HepG2 (cell line): ENCODE measurements at regions not wholly inside any gene's neighbourhood (a gene's known extent, or its start where the extent isn't known, plus 50 kb on each side); places are given as distances from the start of the nearest gene placed in this dataset.

Source experiments
- ATAC-seq: fragments of 200-7000 bp; cut with Tn5 transposase; 3 replicates; pipeline ENCODE4 v1.9.1; 2020; ENCODE audit warnings: mild to moderate bottlenecking, moderate library complexity
- BruUV-seq: library from RNA; stranded (reverse); fragments of 400-500 nt; replicated peaks from 2 replicates; lab custom pipeline; 2021; lab: Mats Ljungman, UMichigan
- CTCF ChIA-PET: fragments of 300-600 bp; formaldehyde crosslinking; extraction: SDS; loops from one replicate; lab custom pipeline; 2021; ENCODE audit warnings: low total read pairs, inconsistent platforms, low intra/inter-chr PET ratio; lab: Yijun Ruan, JAX
- POLR2A ChIA-PET: fragments of 350-600 bp; sonication (Branson Sonifier 250); formaldehyde crosslinking; loops from one replicate; lab custom pipeline; 2020; ENCODE audit warnings: antibody characterized with exemption, inconsistent platforms; lab: Yijun Ruan, JAX
- DNase-seq: peaks from one replicate; pipeline ENCODE4 v3.0.0-alpha.2; 2015; ENCODE audit warnings: low spot score
- FAIRE-seq: peaks from 3 replicates; lab custom pipeline; 2011; peaks lifted over from hg19 to GRCh38; lab: Jason Lieb, UNC
- H2AFZ ChIP-seq: one replicate; pipeline ENCODE4 v1.6.1; 2011; ENCODE audit warnings: low read length, inconsistent platforms
- H3K27ac ChIP-seq: fragments of 300-600 bp; 3 replicates; pipeline ENCODE4 v1.8.0; 2011; ENCODE audit warnings: mixed run types, mild to moderate bottlenecking, mixed read lengths, low read length, inconsistent platforms; ENCODE audit not compliant: insufficient read depth; ENCODE audit errors: extremely low read length
- H3K27me3 ChIP-seq, 2 experiments: fragments of 200-600 bp in 1 of 2; 2 replicates in 1 of 2; 3 replicates in 1 of 2; pipeline versions ENCODE4 v1.6.0 to v1.8.0; 2011; ENCODE audit warnings: low read length in 2 of 2, mild to moderate bottlenecking in 2 of 2, moderate library complexity in 2 of 2, inconsistent platforms in 1 of 2; ENCODE audit not compliant: insufficient read depth in 2 of 2, control insufficient read depth in 1 of 2
- H3K36me3 ChIP-seq, 2 experiments: fragments of 200-600 bp in 1 of 2; replicated peaks in 1 of 2; 2 replicates in 1 of 2; 3 replicates in 1 of 2; pipeline versions ENCODE4 v1.5.1 to v1.8.0; 2011; ENCODE audit warnings: low read length in 2 of 2, inconsistent platforms in 1 of 2; ENCODE audit not compliant: insufficient read depth in 2 of 2, control insufficient read depth in 1 of 2
- H3K4me1 ChIP-seq: 2 replicates; pipeline ENCODE4 v1.5.1; 2012; ENCODE audit warnings: low read length, inconsistent platforms; ENCODE audit not compliant: insufficient read depth
- H3K4me2 ChIP-seq: 2 replicates; pipeline ENCODE4 v1.6.0; 2011; ENCODE audit warnings: low read depth, low read length, inconsistent platforms
- H3K4me3 ChIP-seq, 3 experiments: fragments of 200-600 bp in 1 of 3; sonication (generic), shearing (Covaris generic) in 1 of 3; replicated peaks in 1 of 3; 2 replicates each; pipeline ENCODE4 v1.5.1; 2011 to 2016; ENCODE audit warnings: low read length in 3 of 3, inconsistent platforms in 2 of 3, low read depth in 2 of 3, mild to moderate bottlenecking in 2 of 3, control low read depth in 1 of 3, mixed read lengths in 1 of 3; ENCODE audit not compliant: insufficient read depth in 1 of 3
- H3K79me2 ChIP-seq: one replicate; pipeline ENCODE4 v1.6.1; 2011; ENCODE audit warnings: low read length, inconsistent platforms; ENCODE audit not compliant: insufficient read depth
- H3K9ac ChIP-seq: 2 replicates; pipeline ENCODE4 v1.6.0; 2011; ENCODE audit warnings: mild to moderate bottlenecking, low read depth, low read length, inconsistent platforms; ENCODE audit not compliant: insufficient read depth
- H3K9me3 ChIP-seq: 2 replicates; pipeline ENCODE4 v1.5.1; 2012; ENCODE audit warnings: mild to moderate bottlenecking, low read length
- H4K20me1 ChIP-seq: 2 replicates; pipeline ENCODE4 v1.6.0; 2011; ENCODE audit warnings: inconsistent platforms, mild to moderate bottlenecking, low read length, moderate library complexity; ENCODE audit not compliant: insufficient read depth
- CEBPB ChIP-seq: IDR thresholded peaks from 2 replicates; pipeline ENCODE4 v1.6.1; 2011; ENCODE audit warnings: low read depth, low read length, improper control_type of control experiment, borderline replicate concordance
- CEBPG ChIP-seq: IDR thresholded peaks from 2 replicates; pipeline ENCODE4 v1.6.1; 2016
- ELF3 ChIP-seq: IDR thresholded peaks from 2 replicates; pipeline ENCODE4 v1.6.1; 2016; ENCODE audit warnings: missing genetic modification reagents, missing compliant biosample characterization
- MLX ChIP-seq: IDR thresholded peaks from 2 replicates; pipeline ENCODE4 v1.6.1; 2016
- SMYD3 ChIP-seq: sonication (generic); formaldehyde crosslinking; IDR thresholded peaks from 2 replicates; pipeline ENCODE4 v1.8.1; 2023; ENCODE audit warnings: mild to moderate bottlenecking, missing genetic modification reagents
- SNAPC4 ChIP-seq: sonication (generic); formaldehyde crosslinking; IDR thresholded peaks from 2 replicates; pipeline ENCODE4 v1.4.0; 2020; ENCODE audit warnings: mild to moderate bottlenecking, missing genetic modification reagents
- ZFP36 ChIP-seq: fragments of 150-350 bp; IDR thresholded peaks from 2 replicates; pipeline ENCODE4 v1.6.1; 2018; ENCODE audit warnings: borderline replicate concordance, low read length, low read depth; ENCODE audit not compliant: partially characterized antibody
- ZIK1 ChIP-seq: sonication (generic); formaldehyde crosslinking; IDR thresholded peaks from 2 replicates; pipeline ENCODE4 v1.5.0; 2020; ENCODE audit warnings: mild to moderate bottlenecking, low read depth, missing genetic modification reagents, borderline replicate concordance
- ZNF530 ChIP-seq: sonication (generic); formaldehyde crosslinking; IDR thresholded peaks from 2 replicates; pipeline ENCODE4 v1.5.0; 2020; ENCODE audit warnings: low read depth, mild to moderate bottlenecking, missing genetic modification reagents
- ZNF83 ChIP-seq: sonication (generic); formaldehyde crosslinking; IDR thresholded peaks from 2 replicates; pipeline ENCODE4 v1.4.0; 2020; ENCODE audit warnings: missing genetic modification reagents, mild to moderate bottlenecking, borderline replicate concordance
- WGBS: methylation state at CpG from one replicate; pipeline ENCODE4 v1.1.6; 2017; ENCODE audit warnings: low lambda C conversion rate; 5-methylcytosine and 5-hydroxymethylcytosine counted together
- in situ Hi-C: cut with HindIII; loops from 2 replicates; pipeline ENCODE4 v1.10.0; 2017; ENCODE audit warnings: low pct_unique_long_range_greater_than_20kb; ENCODE audit not compliant: extremely low pct_ligation_motif_present
- intact Hi-C: fragments of 100-400 bp; cut with micrococcal nuclease; formaldehyde crosslinking; loops from one replicate; pipeline ENCODE4 v1.10.0; 2022; ENCODE audit not compliant: unreplicated experiment

GRCh38 chr13:90068658-90069057, 1278.8 kb upstream of the MIR17HG start:
- BruUV-seq: no TSS peak
- WGBS: 0% methylated on average over 3 of the region's 3 CpGs

GRCh38 chr13:90070362-90070761, 1277.1 kb upstream of the MIR17HG start:
- TF ChIP-seq SNAPC4 (CRISPR knock-in tag) (no peak), CEBPB (peak; percentile 89), CEBPG (CRISPR knock-in tag) (peak; percentile 57; the same call in 1 of the 2 replicates), SMYD3 (CRISPR knock-in tag) (no peak), ZFP36 (no peak)
- TF ChIP-seq, all 625 proteins: peak for 2
- POLR2A ChIA-PET: no interaction called here
- H3K36me3 ChIP-seq: no peaks in the 10 kb centered on the region
- H3K4me1 ChIP-seq: peaks cover 12% of the 10 kb centered on the region
- no peak overlapping the region for H3K4me3 ChIP-seq
- H3K79me2 ChIP-seq: no peaks in the 10 kb centered on the region
- intact Hi-C loops: no loop called here
- 0% methylated on average over 1 of the region's 1 CpG for WGBS
- H3K4me2 ChIP-seq: no peak overlapping the region
- DNase-seq: peak; percentile 1
- H4K20me1 ChIP-seq: no peaks in the 10 kb centered on the region
- no peaks in the 10 kb centered on the region for H3K27me3 ChIP-seq
- no peak for ATAC-seq
- in situ Hi-C loops: no loop called here
- BruUV-seq: no TSS peak
- H2AFZ ChIP-seq: no peak overlapping the region
- H3K9me3 ChIP-seq: peaks cover 7% of the 10 kb centered on the region; the same call in 1 of the 2 replicates
- peak overlapping the region; percentile 16 for H3K27ac ChIP-seq
- CTCF ChIA-PET: no interaction called here
- no peak for FAIRE-seq
- no peak overlapping the region for H3K9ac ChIP-seq

More at GRCh38 chr13:90068658-90069057, 1278.8 kb upstream of the MIR17HG start:
- H4K20me1 ChIP-seq: no peaks in the 10 kb centered on the region
- H3K27me3 ChIP-seq: no peaks in the 10 kb centered on the region
- TF ChIP-seq ZNF83 (CRISPR knock-in tag) (no peak), ZNF530 (CRISPR knock-in tag) (no peak), ELF3 (CRISPR knock-in tag) (no peak), ZIK1 (CRISPR knock-in tag) (no peak), MLX (CRISPR knock-in tag) (no peak)
- peaks cover 7% of the 10 kb centered on the region; the same call in 1 of the 2 replicates for H3K9me3 ChIP-seq
- no peak for FAIRE-seq
- CTCF ChIA-PET: no interaction called here
- no peak for DNase-seq
- no peak overlapping the region for H3K27ac ChIP-seq
- intact Hi-C loops (no loop called here), in situ Hi-C loops (no loop called here)
- no peaks in the 10 kb centered on the region for H3K36me3 ChIP-seq
- no peak overlapping the region for H2AFZ ChIP-seq
- no peak overlapping the region for H3K4me3 ChIP-seq
- peaks cover 12% of the 10 kb centered on the region for H3K4me1 ChIP-seq
- ATAC-seq: no peak
- no peak overlapping the region for H3K4me2 ChIP-seq
- H3K79me2 ChIP-seq: no peaks in the 10 kb centered on the region
- POLR2A ChIA-PET: no interaction called here
- no peak overlapping the region for H3K9ac ChIP-seq
